ENCODE measurements at regions not wholly inside any gene's neighbourhood (a gene's known extent, or its start where the extent isn't known, plus 50 kb on each side); places are given as distances from the start of the nearest gene placed in this dataset.

GRCh38 chr5:133668458-133668857, 56.1 kb upstream of the FSTL4 start:
- H3K4me1 ChIP-seq (ENCODE audit: insufficient read depth, low read length, poor library complexity, severe bottlenecking): no peaks in the 10 kb centered on the region
- H3K9ac ChIP-seq (ENCODE audit: low read depth, low read length, poor library complexity, severe bottlenecking): no peak overlapping the region
- no peak overlapping the region for H3K4me2 ChIP-seq (ENCODE audit: low read depth, low read length, poor library complexity, severe bottlenecking)
- no peaks in the 10 kb centered on the region for H3K9me3 ChIP-seq (ENCODE audit: insufficient read depth, low read depth, low read length)
- H3K27me3 ChIP-seq (ENCODE audit: insufficient read depth, low read length, poor library complexity, severe bottlenecking): no peaks in the 10 kb centered on the region
- H3F3A ChIP-seq (ENCODE audit: low read depth): no peaks in the 10 kb centered on the region
- H3K36me3 ChIP-seq (ENCODE audit: insufficient read depth, low read length): no peaks in the 10 kb centered on the region
- TF ChIP-seq EZH2phosphoT487 (IDR thresholded peaks at IDR 0.05; ENCODE audit: borderline replicate concordance) (no peak), CTCF (conservative IDR thresholded peaks at IDR 0.05; ENCODE audit: low read length) (no peak)
- H4K20me1 ChIP-seq (ENCODE audit: insufficient read depth, low read length, poor library complexity, severe bottlenecking): no peaks in the 10 kb centered on the region
- no peak overlapping the region for H3K4me3 ChIP-seq (ENCODE audit: low read length, poor library complexity, severe bottlenecking)
- no peaks in the 10 kb centered on the region for H3K79me2 ChIP-seq (ENCODE audit: insufficient read depth, low read length)
- no peaks in the 10 kb centered on the region for H3K9me2 ChIP-seq (replicated peaks; ENCODE audit: low read depth, low read length)
- H2AFZ ChIP-seq (ENCODE audit: low read length): no peak overlapping the region

- Histone ChIP-seq H3K4me3 (ENCODE audit: low read length, poor library complexity, severe bottlenecking) (no peak overlapping the region), H3K4me2 (ENCODE audit: low read depth, low read length, poor library complexity, severe bottlenecking) (no peak overlapping the region), H2AFZ (ENCODE audit: low read length) (no peak overlapping the region), H3F3A (ENCODE audit: low read depth) (no peaks in the 10 kb centered on the region), H3K27me3 (ENCODE audit: insufficient read depth, low read length, poor library complexity, severe bottlenecking) (no peaks in the 10 kb centered on the region), H3K9me3 (ENCODE audit: insufficient read depth, low read depth, low read length) (no peaks in the 10 kb centered on the region), H4K20me1 (ENCODE audit: insufficient read depth, low read length, poor library complexity, severe bottlenecking) (no peaks in the 10 kb centered on the region), H3K9ac (ENCODE audit: low read depth, low read length, poor library complexity, severe bottlenecking) (no peak overlapping the region), H3K4me1 (ENCODE audit: insufficient read depth, low read length, poor library complexity, severe bottlenecking) (no peaks in the 10 kb centered on the region), H3K79me2 (ENCODE audit: insufficient read depth, low read length) (no peaks in the 10 kb centered on the region), H3K9me2 (replicated peaks; ENCODE audit: low read depth, low read length) (no peaks in the 10 kb centered on the region), H3K36me3 (ENCODE audit: insufficient read depth, low read length) (no peaks in the 10 kb centered on the region)
- TF ChIP-seq EZH2phosphoT487 (IDR thresholded peaks at IDR 0.05; ENCODE audit: borderline replicate concordance) (no peak), CTCF (conservative IDR thresholded peaks at IDR 0.05; ENCODE audit: low read length) (no peak)
Measured at GRCh38 chr5:133667217-133667616, 54.9 kb upstream of the FSTL4 start.

- Histone ChIP-seq H3K79me2 (ENCODE audit: insufficient read depth, low read length) (no peaks in the 10 kb centered on the region), H3K4me3 (ENCODE audit: low read length, poor library complexity, severe bottlenecking) (no peak overlapping the region), H3K9me3 (ENCODE audit: insufficient read depth, low read depth, low read length) (no peaks in the 10 kb centered on the region), H3K9me2 (replicated peaks; ENCODE audit: low read depth, low read length) (no peaks in the 10 kb centered on the region), H4K20me1 (ENCODE audit: insufficient read depth, low read length, poor library complexity, severe bottlenecking) (no peaks in the 10 kb centered on the region), H3K4me2 (ENCODE audit: low read depth, low read length, poor library complexity, severe bottlenecking) (no peak overlapping the region), H3K27me3 (ENCODE audit: insufficient read depth, low read length, poor library complexity, severe bottlenecking) (no peaks in the 10 kb centered on the region), H3K36me3 (ENCODE audit: insufficient read depth, low read length) (no peaks in the 10 kb centered on the region), H3K4me1 (ENCODE audit: insufficient read depth, low read length, poor library complexity, severe bottlenecking) (no peaks in the 10 kb centered on the region), H2AFZ (ENCODE audit: low read length) (no peak overlapping the region), H3K9ac (ENCODE audit: low read depth, low read length, poor library complexity, severe bottlenecking) (no peak overlapping the region), H3F3A (ENCODE audit: low read depth) (no peaks in the 10 kb centered on the region)
- TF ChIP-seq CTCF (conservative IDR thresholded peaks at IDR 0.05; ENCODE audit: low read length) (no peak), EZH2phosphoT487 (IDR thresholded peaks at IDR 0.05; ENCODE audit: borderline replicate concordance) (no peak)
Measured at GRCh38 chr5:133665571-133665970, 53.2 kb upstream of the FSTL4 start.
